ENCODE measurements at regions not wholly inside any gene's neighbourhood (a gene's known extent, or its start where the extent isn't known, plus 50 kb on each side); places are given as distances from the start of the nearest gene placed in this dataset.
"Not testable (repeated sequence)": the region's sequence is repeated elsewhere in the genome, so short reads cannot be mapped to it uniquely, and the experiment has no call there.

DNA sequence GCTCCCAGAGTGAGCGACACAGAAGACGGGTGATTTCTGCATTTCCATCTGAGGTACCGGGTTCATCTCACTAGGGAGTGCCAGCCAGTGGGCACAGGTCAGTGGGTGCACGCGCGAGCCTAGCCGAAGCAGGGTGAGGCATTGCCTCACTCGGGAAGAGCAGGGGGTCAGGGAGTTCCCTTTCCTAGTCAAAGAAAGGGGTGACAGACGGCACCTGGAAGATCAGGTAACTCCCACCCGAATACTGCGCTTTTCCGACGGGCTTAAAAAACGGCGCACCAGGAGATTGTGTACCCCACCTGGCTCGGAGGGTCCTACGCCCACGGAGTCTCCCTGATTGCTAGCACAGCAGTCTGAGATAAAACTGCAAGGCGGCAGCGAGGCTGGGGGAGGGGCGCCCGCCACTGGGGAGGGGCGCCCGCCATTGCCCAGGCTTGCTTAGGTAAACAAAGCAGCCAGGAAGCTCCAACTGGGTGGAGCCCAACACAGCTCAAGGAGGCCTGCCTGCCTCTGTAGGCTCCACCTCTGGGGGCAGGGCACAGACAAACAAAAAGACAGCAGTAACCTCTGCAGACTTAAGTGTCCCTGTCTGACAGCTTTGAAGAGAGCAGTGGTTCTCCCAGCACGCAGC is 979.1 kb upstream of the COX7C start:
- H3K27me3 Mint-ChIP-seq = not testable (repeated sequence)

DNA sequence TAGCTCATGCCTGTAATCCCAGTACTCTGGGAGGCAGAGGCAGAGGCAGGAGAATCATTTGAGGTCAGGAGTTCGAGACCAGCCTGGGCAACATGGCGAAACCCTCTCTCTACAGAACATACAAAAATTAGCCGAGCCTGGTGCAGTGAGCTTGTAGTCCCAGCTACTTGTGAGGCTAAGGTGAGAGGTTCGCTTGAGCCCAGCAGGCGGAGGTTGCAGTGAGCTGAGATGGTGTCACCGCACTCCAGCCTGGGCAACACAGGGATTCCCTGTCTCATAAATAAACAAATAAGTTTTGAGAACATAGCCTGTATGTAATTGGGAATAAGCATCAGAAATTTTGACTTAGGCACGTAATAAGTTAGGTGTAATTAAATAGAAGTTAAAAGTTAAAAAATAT is 971.7 kb upstream of the COX7C start:
- CTCF ChIA-PET = no interaction called here
- ATAC-seq (no peak), DNase-seq (no peak)
- H3K36me3 Mint-ChIP-seq = no peaks in the 10 kb centered on the region
- no peaks in the 10 kb centered on the region for H3K9me3 Mint-ChIP-seq (ENCODE audit: low read depth)
- H3K27ac Mint-ChIP-seq = no peak overlapping the region
- H3K27me3 Mint-ChIP-seq = no peaks in the 10 kb centered on the region
- H3K4me3 Mint-ChIP-seq = no peak overlapping the region
- no peaks in the 10 kb centered on the region for H3K4me1 Mint-ChIP-seq

More for the DNA sequence above, 979.1 kb upstream of the COX7C start:
- H3K27ac Mint-ChIP-seq; DNase-seq; H3K9me3 Mint-ChIP-seq (ENCODE audit: low read depth); CTCF ChIA-PET; ATAC-seq; H3K4me3 Mint-ChIP-seq; H3K36me3 Mint-ChIP-seq; H3K4me1 Mint-ChIP-seq: not testable (repeated sequence)

DNA sequence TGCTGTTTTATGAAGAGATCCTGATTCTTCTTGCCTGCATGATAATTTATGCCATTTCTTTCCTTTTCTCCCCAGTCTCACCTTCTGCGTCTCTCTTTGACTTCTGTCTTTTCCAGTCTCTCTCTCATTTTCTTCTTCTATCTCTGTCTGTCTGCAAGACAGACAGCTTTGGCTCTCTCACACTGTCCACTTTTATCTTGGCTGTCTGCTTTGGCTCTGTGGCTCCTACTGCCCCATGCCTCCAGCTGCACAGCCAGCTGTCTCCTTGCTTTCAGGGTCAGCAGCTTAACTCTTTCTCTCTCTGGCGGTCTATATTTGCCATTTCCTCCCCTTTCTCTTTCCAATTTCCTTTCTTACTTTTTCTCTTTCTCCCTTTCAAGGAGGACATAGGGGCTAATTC is 971.1 kb upstream of the COX7C start:
- no peaks in the 10 kb centered on the region for H3K9me3 Mint-ChIP-seq (ENCODE audit: low read depth)

GRCh38 chr5:85647349-85648127 is 970.2 kb upstream of the COX7C start:
- no peaks in the 10 kb centered on the region for H3K27me3 Mint-ChIP-seq
- no peaks in the 10 kb centered on the region for H3K9me3 Mint-ChIP-seq (ENCODE audit: low read depth)
- no peaks in the 10 kb centered on the region for H3K4me1 Mint-ChIP-seq
- CTCF ChIA-PET = no interaction called here
- no peaks in the 10 kb centered on the region for H3K36me3 Mint-ChIP-seq
- H3K4me3 Mint-ChIP-seq = peak overlapping the region; percentile 38
- ATAC-seq (no peak), DNase-seq (no peak)
- peak overlapping the region; percentile 61 for H3K27ac Mint-ChIP-seq

More for the DNA sequence above, 971.1 kb upstream of the COX7C start:
- Mint-ChIP-seq H3K4me3 (peak overlapping the region; percentile 14), H3K27ac (no peak overlapping the region), H3K4me1 (no peaks in the 10 kb centered on the region), H3K27me3 (no peaks in the 10 kb centered on the region), H3K36me3 (no peaks in the 10 kb centered on the region)
- DNase-seq = no peak
- CTCF ChIA-PET = no interaction called here
- ATAC-seq = no peak

- H3K4me3 Mint-ChIP-seq = no peak overlapping the region
- ATAC-seq = no peak
- no peaks in the 10 kb centered on the region for H3K36me3 Mint-ChIP-seq
- no peak overlapping the region for H3K27ac Mint-ChIP-seq
- CTCF ChIA-PET = no interaction called here
- no peaks in the 10 kb centered on the region for H3K27me3 Mint-ChIP-seq
- no peaks in the 10 kb centered on the region for H3K9me3 Mint-ChIP-seq (ENCODE audit: low read depth)
- H3K4me1 Mint-ChIP-seq = no peaks in the 10 kb centered on the region
- DNase-seq = no peak
Measured at GRCh38 chr5:85648495-85648894, 969.2 kb upstream of the COX7C start.

DNA sequence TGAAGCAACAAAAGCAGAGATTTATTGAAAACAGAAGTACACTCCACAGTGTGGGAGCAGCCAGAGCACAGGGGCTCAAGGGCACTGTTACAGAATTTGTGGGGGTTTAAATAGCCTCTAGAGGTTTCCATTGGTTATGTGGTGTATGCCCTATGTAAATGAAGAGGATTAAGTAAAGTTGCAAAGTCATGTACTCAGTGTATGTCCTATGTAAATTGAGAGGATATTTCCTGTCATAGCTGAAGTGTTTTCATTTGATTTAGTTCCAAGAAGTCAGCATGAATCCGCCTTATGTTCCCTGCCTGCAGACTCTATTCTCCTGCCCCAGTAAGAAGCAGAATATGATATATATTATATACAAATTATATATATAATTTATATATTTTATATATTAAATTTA is 966.0 kb upstream of the COX7C start:
- H3K36me3 Mint-ChIP-seq = no peaks in the 10 kb centered on the region

DNA sequence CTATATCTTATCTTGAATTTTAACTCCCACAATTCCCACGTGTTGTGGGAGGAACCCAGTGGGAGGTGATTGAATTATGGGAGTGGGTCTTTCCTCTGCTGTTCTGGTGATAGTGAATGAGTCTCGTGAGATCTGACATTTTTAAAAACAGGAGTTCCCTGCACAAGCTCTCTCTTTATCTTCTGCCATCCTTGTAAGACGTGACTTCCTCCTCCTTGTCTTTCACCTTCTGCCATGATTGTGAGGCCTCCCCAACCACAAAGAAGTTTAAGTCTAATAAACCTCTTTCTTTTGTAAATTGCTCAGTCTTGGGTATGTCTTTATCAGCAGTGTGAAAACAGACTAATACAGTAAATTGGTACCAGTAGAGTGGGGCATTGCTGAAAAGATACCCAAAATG is 963.6 kb upstream of the COX7C start:
- CTCF ChIA-PET; H3K36me3 Mint-ChIP-seq; H3K4me1 Mint-ChIP-seq; H3K4me3 Mint-ChIP-seq; ATAC-seq; H3K27ac Mint-ChIP-seq; H3K27me3 Mint-ChIP-seq; DNase-seq; H3K9me3 Mint-ChIP-seq (ENCODE audit: low read depth): not testable (repeated sequence)

More for the DNA sequence above, 966.0 kb upstream of the COX7C start:
- no peak for DNase-seq
- no peak overlapping the region for H3K4me3 Mint-ChIP-seq
- no peak overlapping the region for H3K27ac Mint-ChIP-seq
- H3K9me3 Mint-ChIP-seq (ENCODE audit: low read depth) = peaks cover 7% of the 10 kb centered on the region
- H3K27me3 Mint-ChIP-seq = no peaks in the 10 kb centered on the region
- CTCF ChIA-PET = no interaction called here
- ATAC-seq = no peak
- H3K4me1 Mint-ChIP-seq = no peaks in the 10 kb centered on the region

DNA sequence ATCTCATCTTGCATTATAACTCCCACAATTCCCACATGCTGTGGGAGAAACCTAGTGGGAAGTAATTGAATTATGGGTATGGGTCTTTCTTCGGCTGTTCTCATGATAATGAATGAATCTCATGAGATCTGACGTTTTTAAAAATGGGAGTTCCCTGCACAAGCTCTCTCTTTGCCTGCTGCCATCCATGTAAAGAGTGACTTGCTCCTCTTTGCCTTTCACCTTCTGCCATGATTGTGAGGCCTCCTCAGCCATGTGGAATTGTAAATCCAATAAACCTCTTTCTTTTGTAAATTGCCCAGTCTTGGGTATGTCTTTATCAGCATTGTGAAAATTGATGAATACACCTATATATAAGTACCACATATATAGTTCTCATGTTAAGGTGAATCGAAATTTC is 961.7 kb upstream of the COX7C start:
- H3K27ac Mint-ChIP-seq = no peak overlapping the region
- H3K9me3 Mint-ChIP-seq (ENCODE audit: low read depth) = peaks cover 9% of the 10 kb centered on the region
- H3K4me1 Mint-ChIP-seq = no peaks in the 10 kb centered on the region
- DNase-seq (no peak), ATAC-seq (no peak)
- no peaks in the 10 kb centered on the region for H3K27me3 Mint-ChIP-seq
- CTCF ChIA-PET = no interaction called here
- H3K36me3 Mint-ChIP-seq = no peaks in the 10 kb centered on the region
- no peak overlapping the region for H3K4me3 Mint-ChIP-seq

DNA sequence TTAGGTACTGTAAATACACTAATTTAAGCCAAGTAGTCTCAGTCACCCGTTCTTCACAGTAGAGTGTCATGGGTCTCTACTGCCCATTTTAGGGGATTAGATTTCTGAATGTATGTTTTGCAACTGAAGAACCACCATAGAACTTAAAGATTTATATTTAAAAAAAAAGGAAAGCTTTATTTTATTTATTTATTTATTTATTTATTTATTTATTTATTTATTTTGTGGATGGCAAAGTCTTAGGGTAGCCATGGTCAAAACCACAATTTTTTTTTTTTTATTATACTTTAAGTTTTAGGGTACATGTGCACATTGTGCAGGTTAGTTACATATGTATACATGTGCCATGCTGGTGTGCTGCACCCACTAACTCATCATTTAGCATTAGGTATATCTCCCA is 960.4 kb upstream of the COX7C start:
- H3K4me3 Mint-ChIP-seq; CTCF ChIA-PET; H3K4me1 Mint-ChIP-seq; H3K36me3 Mint-ChIP-seq; H3K27me3 Mint-ChIP-seq; H3K9me3 Mint-ChIP-seq (ENCODE audit: low read depth); ATAC-seq; DNase-seq; H3K27ac Mint-ChIP-seq: not testable (repeated sequence)

DNA sequence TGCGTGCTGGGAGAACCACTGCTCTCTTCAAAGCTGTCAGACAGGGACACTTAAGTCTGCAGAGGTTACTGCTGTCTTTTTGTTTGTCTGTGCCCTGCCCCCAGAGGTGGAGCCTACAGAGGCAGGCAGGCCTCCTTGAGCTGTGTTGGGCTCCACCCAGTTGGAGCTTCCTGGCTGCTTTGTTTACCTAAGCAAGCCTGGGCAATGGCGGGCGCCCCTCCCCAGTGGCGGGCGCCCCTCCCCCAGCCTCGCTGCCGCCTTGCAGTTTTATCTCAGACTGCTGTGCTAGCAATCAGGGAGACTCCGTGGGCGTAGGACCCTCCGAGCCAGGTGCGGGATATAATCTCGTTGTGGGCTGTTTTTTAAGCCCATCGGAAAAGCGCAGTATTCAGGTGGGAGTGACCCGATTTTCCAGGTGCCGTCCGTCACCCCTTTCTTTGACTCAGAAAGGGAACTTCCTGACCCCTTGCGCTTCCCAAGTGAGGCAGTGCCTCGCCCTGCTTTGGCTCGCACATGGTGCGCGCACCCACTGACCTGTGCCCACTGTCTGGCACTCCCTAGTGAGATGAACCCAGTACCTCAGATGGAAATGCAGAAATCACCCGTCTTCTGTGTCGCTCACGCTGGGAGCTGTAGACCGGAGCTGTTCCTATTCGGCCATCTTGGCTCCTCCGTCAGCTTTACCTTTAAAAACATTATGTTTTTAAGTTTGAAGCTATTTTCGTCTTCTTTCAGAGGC is 954.6 kb upstream of the COX7C start:
- CTCF ChIA-PET; H3K9me3 Mint-ChIP-seq (ENCODE audit: low read depth); H3K27me3 Mint-ChIP-seq: not testable (repeated sequence)

GRCh38 chr5:85663708-85664031 is 954.1 kb upstream of the COX7C start:
- no peak overlapping the region for H3K4me3 Mint-ChIP-seq
- H3K27me3 Mint-ChIP-seq = no peaks in the 10 kb centered on the region
- DNase-seq (no peak), ATAC-seq (no peak)
- H3K36me3 Mint-ChIP-seq = no peaks in the 10 kb centered on the region
- peaks cover 5% of the 10 kb centered on the region for H3K9me3 Mint-ChIP-seq (ENCODE audit: low read depth)
- no peak overlapping the region for H3K27ac Mint-ChIP-seq
- CTCF ChIA-PET = no interaction called here
- no peaks in the 10 kb centered on the region for H3K4me1 Mint-ChIP-seq

More for the DNA sequence above, 954.6 kb upstream of the COX7C start:
- ATAC-seq, H3K4me1 Mint-ChIP-seq, DNase-seq, H3K36me3 Mint-ChIP-seq, H3K4me3 Mint-ChIP-seq, H3K27ac Mint-ChIP-seq: not testable (repeated sequence)

DNA sequence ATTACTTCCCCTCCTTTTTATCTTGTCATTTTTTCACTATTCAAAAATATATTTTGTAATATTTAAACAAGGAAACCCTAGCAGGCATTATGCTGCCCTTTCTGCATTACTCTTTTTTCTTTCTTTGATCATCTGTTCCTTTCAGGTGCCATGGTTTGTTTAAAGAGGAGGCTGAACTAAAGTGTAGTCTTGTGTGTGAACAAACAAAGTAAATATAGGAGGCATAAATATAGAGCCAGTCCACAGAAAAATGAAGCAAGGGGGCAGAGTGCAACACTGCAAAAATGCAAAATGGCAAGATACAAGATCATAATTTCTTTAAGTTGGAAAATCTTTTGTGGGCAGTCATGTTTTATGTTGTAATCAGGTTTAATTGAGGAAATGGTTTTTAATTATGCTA is 947.3 kb upstream of the COX7C start:
- no peaks in the 10 kb centered on the region for H3K36me3 Mint-ChIP-seq
- peaks cover 5% of the 10 kb centered on the region for H3K9me3 Mint-ChIP-seq (ENCODE audit: low read depth)
- H3K27me3 Mint-ChIP-seq = no peaks in the 10 kb centered on the region
- no peak overlapping the region for H3K4me3 Mint-ChIP-seq
- DNase-seq (no peak), ATAC-seq (no peak)
- CTCF ChIA-PET = no interaction called here
- H3K4me1 Mint-ChIP-seq = no peaks in the 10 kb centered on the region
- H3K27ac Mint-ChIP-seq = no peak overlapping the region

GRCh38 chr5:85671223-85671970 is 946.3 kb upstream of the COX7C start:
- Mint-ChIP-seq H3K27ac (no peak overlapping the region), H3K4me1 (no peaks in the 10 kb centered on the region), H3K36me3 (no peaks in the 10 kb centered on the region), H3K27me3 (no peaks in the 10 kb centered on the region), H3K9me3 (ENCODE audit: low read depth) (peaks cover 6% of the 10 kb centered on the region), H3K4me3 (no peak overlapping the region)
- DNase-seq (no peak), ATAC-seq (no peak)
- CTCF ChIA-PET = no interaction called here
